GM23338 (cell line): ENCODE measurements at regions not wholly inside any gene's neighbourhood (a gene's known extent, or its start where the extent isn't known, plus 50 kb on each side); places are given as distances from the start of the nearest gene placed in this dataset.
"Not testable (repeated sequence)": the region's sequence is repeated elsewhere in the genome, so short reads cannot be mapped to it uniquely, and the experiment has no call there.

Experiments
- ATAC-seq: fragments of 200-7000 bp; cut with Tn5 transposase; 3 replicates; pipeline ENCODE4 v1.9.1; 2020
- DNase-seq: peaks from one replicate; pipeline ENCODE4 v3.0.0-alpha.2; 2015; ENCODE audit warnings: low spot score
- H2AFZ ChIP-seq: fragments of 200-600 bp; sonication (generic); 2 replicates; pipeline ENCODE4 v1.8.0; 2016; ENCODE audit warnings: antibody characterized with exemption, mild to moderate bottlenecking, moderate library complexity
- H3F3A ChIP-seq: fragments of 200-600 bp; sonication (generic); replicated peaks from 2 replicates; pipeline ENCODE4 v1.8.0; 2017; ENCODE audit warnings: antibody characterized with exemption, mixed run types, low read depth
- H3K27ac ChIP-seq: fragments of 200-600 bp; sonication (generic); 2 replicates; pipeline ENCODE4 v1.6.1; 2016; ENCODE audit warnings: low read depth
- H3K27me3 ChIP-seq: fragments of 200-600 bp; sonication (generic); 2 replicates; pipeline ENCODE4 v1.8.0; 2016; ENCODE audit warnings: mild to moderate bottlenecking, mixed run types, moderate library complexity; ENCODE audit not compliant: insufficient read depth
- H3K36me3 ChIP-seq: fragments of 200-600 bp; sonication (generic); 2 replicates; pipeline ENCODE4 v1.8.0; 2016; ENCODE audit warnings: mild to moderate bottlenecking; ENCODE audit not compliant: insufficient read depth
- H3K4me1 ChIP-seq: fragments of 200-600 bp; sonication (generic); 2 replicates; pipeline ENCODE4 v1.8.0; 2016; ENCODE audit warnings: mild to moderate bottlenecking, moderate library complexity; ENCODE audit not compliant: insufficient read depth
- H3K4me2 ChIP-seq: fragments of 200-600 bp; sonication (generic); 2 replicates; pipeline ENCODE4 v1.7.1; 2017; ENCODE audit warnings: mixed run types
- H3K4me3 ChIP-seq: fragments of 200-600 bp; sonication (generic); 2 replicates; pipeline ENCODE4 v1.6.1; 2016; ENCODE audit warnings: mixed run types
- H3K79me2 ChIP-seq: fragments of 200-600 bp; sonication (generic); replicated peaks from 2 replicates; pipeline ENCODE4 v1.8.0; 2017; ENCODE audit warnings: mild to moderate bottlenecking; ENCODE audit not compliant: insufficient read depth
- H3K9me2 ChIP-seq: fragments of 200-600 bp; sonication (generic); 2 replicates; pipeline ENCODE4 v1.8.0; 2017; ENCODE audit not compliant: insufficient read depth
- H4K20me1 ChIP-seq: fragments of 200-600 bp; sonication (generic); replicated peaks from 2 replicates; pipeline ENCODE4 v1.8.0; 2017; ENCODE audit warnings: mild to moderate bottlenecking; ENCODE audit not compliant: insufficient read depth
- H3K27ac Mint-ChIP-seq: 2 replicates; pipeline ENCODE4 v1.8.0; 2020; ENCODE audit warnings: inconsistent platforms, mild to moderate bottlenecking, moderate library complexity, mixed read lengths
- H3K27me3 Mint-ChIP-seq: 3 replicates; pipeline ENCODE4 v1.8.0; 2022; ENCODE audit warnings: low read depth, mild to moderate bottlenecking, moderate library complexity, mixed read lengths, inconsistent platforms; ENCODE audit not compliant: insufficient read depth, poor library complexity
- H3K36me3 Mint-ChIP-seq: 3 replicates; pipeline ENCODE4 v1.8.0; 2021; ENCODE audit warnings: low read depth, mild to moderate bottlenecking, inconsistent platforms, moderate library complexity, mixed read lengths
- H3K4me1 Mint-ChIP-seq: 3 replicates; pipeline ENCODE4 v1.8.0; 2020; ENCODE audit warnings: mild to moderate bottlenecking, inconsistent platforms, mixed read lengths
- H3K4me3 Mint-ChIP-seq: 3 replicates; pipeline ENCODE4 v1.8.0; 2021; ENCODE audit warnings: moderate library complexity, mild to moderate bottlenecking, inconsistent platforms, mixed read lengths
- H3K9me3 Mint-ChIP-seq: 3 replicates; pipeline ENCODE4 v1.8.0; 2020; ENCODE audit warnings: moderate library complexity, mild to moderate bottlenecking, inconsistent platforms, mixed read lengths

- not testable (repeated sequence) for H3K27ac Mint-ChIP-seq, H3K4me1 Mint-ChIP-seq, H3K36me3 ChIP-seq, H3K36me3 Mint-ChIP-seq, H3F3A ChIP-seq, DNase-seq, H3K4me1 ChIP-seq, H3K27me3 Mint-ChIP-seq, H3K9me3 Mint-ChIP-seq, ATAC-seq, H3K4me3 Mint-ChIP-seq, H3K27ac ChIP-seq, H3K4me3 ChIP-seq, H3K4me2 ChIP-seq, H2AFZ ChIP-seq, H3K9me2 ChIP-seq, H4K20me1 ChIP-seq, H3K27me3 ChIP-seq, H3K79me2 ChIP-seq
These were observed 282.2 kb downstream of the CNTNAP3 start for GRCh38 chr9:39005736-39006135.

GRCh38 chr9:39001085-39001593 is 281.2 kb upstream of the FAM240B start:
- H3K36me3 ChIP-seq, H3K27me3 Mint-ChIP-seq, H4K20me1 ChIP-seq, H3K4me1 ChIP-seq, H3K4me2 ChIP-seq, ATAC-seq, H3K36me3 Mint-ChIP-seq, H3K79me2 ChIP-seq, H3K4me3 ChIP-seq, H3K27ac Mint-ChIP-seq, DNase-seq, H3K4me3 Mint-ChIP-seq, H3K9me2 ChIP-seq, H3F3A ChIP-seq, H3K27me3 ChIP-seq, H3K4me1 Mint-ChIP-seq, H2AFZ ChIP-seq, H3K27ac ChIP-seq: not testable (repeated sequence)
- H3K9me3 Mint-ChIP-seq: peaks cover 12% of the 10 kb centered on the region; the same call in 1 of the 3 replicates

- not testable (repeated sequence) for H3K4me2 ChIP-seq, H3K27me3 Mint-ChIP-seq, H3K36me3 ChIP-seq, H3K4me1 Mint-ChIP-seq, H4K20me1 ChIP-seq, H3F3A ChIP-seq, H3K4me3 Mint-ChIP-seq, H2AFZ ChIP-seq, H3K27ac ChIP-seq, H3K4me3 ChIP-seq, H3K79me2 ChIP-seq, H3K4me1 ChIP-seq, H3K27ac Mint-ChIP-seq, ATAC-seq, H3K9me2 ChIP-seq, H3K27me3 ChIP-seq, DNase-seq, H3K36me3 Mint-ChIP-seq
- peaks cover 14% of the 10 kb centered on the region for H3K9me3 Mint-ChIP-seq
These were observed 279.3 kb upstream of the FAM240B start for GRCh38 chr9:38999277-38999676.

GRCh38 chr9:38993690-38994089 is 273.8 kb upstream of the FAM240B start:
- not testable (repeated sequence) for ATAC-seq, H3K36me3 ChIP-seq, H3K27ac Mint-ChIP-seq, H3K4me3 Mint-ChIP-seq, DNase-seq, H3K79me2 ChIP-seq, H3K27ac ChIP-seq, H3K4me3 ChIP-seq, H3K9me3 Mint-ChIP-seq, H4K20me1 ChIP-seq, H3K36me3 Mint-ChIP-seq, H3K4me1 ChIP-seq, H3F3A ChIP-seq, H3K9me2 ChIP-seq, H3K27me3 Mint-ChIP-seq, H2AFZ ChIP-seq, H3K4me1 Mint-ChIP-seq, H3K4me2 ChIP-seq, H3K27me3 ChIP-seq

GRCh38 chr9:38993156-38993555 is 273.2 kb upstream of the FAM240B start:
- not testable (repeated sequence) for DNase-seq, H3K36me3 Mint-ChIP-seq

GRCh38 chr9:38978734-38979133 is 258.8 kb upstream of the FAM240B start:
- not testable (repeated sequence) for H3K27me3 ChIP-seq, H3K27ac Mint-ChIP-seq, H3F3A ChIP-seq, H3K36me3 ChIP-seq, ATAC-seq, H3K4me3 Mint-ChIP-seq, H2AFZ ChIP-seq, H3K27me3 Mint-ChIP-seq, H3K4me1 ChIP-seq, H3K9me3 Mint-ChIP-seq, H3K79me2 ChIP-seq, H3K9me2 ChIP-seq, H3K4me2 ChIP-seq, H3K4me1 Mint-ChIP-seq, DNase-seq, H3K27ac ChIP-seq, H4K20me1 ChIP-seq, H3K36me3 Mint-ChIP-seq, H3K4me3 ChIP-seq

More at GRCh38 chr9:38993156-38993555, 273.2 kb upstream of the FAM240B start:
- H4K20me1 ChIP-seq, H3K4me1 Mint-ChIP-seq, H3K4me2 ChIP-seq, H3K27ac ChIP-seq, H3K4me3 Mint-ChIP-seq, H3K9me2 ChIP-seq, H2AFZ ChIP-seq, H3K27me3 ChIP-seq, H3K4me3 ChIP-seq, H3K79me2 ChIP-seq, H3K9me3 Mint-ChIP-seq, H3K4me1 ChIP-seq, H3K27ac Mint-ChIP-seq, H3K27me3 Mint-ChIP-seq, ATAC-seq, H3K36me3 ChIP-seq, H3F3A ChIP-seq: not testable (repeated sequence)

GRCh38 chr9:38969480-38969879 is 249.5 kb upstream of the FAM240B start:
- not testable (repeated sequence) for H3K36me3 Mint-ChIP-seq, H2AFZ ChIP-seq, H3K4me1 Mint-ChIP-seq, H3K27me3 Mint-ChIP-seq, H3F3A ChIP-seq, H3K4me2 ChIP-seq, H3K4me1 ChIP-seq, H3K27ac ChIP-seq, H3K9me2 ChIP-seq, H3K36me3 ChIP-seq, H4K20me1 ChIP-seq, H3K4me3 Mint-ChIP-seq, H3K79me2 ChIP-seq, DNase-seq, ATAC-seq, H3K27ac Mint-ChIP-seq, H3K9me3 Mint-ChIP-seq, H3K27me3 ChIP-seq, H3K4me3 ChIP-seq
